ENCODE measurements at regions not wholly inside any gene's neighbourhood (a gene's known extent, or its start where the extent isn't known, plus 50 kb on each side); places are given as distances from the start of the nearest gene placed in this dataset.
A peak's percentile ranks its signal among the peaks of the same experiment; 100 is the strongest.

DNA sequence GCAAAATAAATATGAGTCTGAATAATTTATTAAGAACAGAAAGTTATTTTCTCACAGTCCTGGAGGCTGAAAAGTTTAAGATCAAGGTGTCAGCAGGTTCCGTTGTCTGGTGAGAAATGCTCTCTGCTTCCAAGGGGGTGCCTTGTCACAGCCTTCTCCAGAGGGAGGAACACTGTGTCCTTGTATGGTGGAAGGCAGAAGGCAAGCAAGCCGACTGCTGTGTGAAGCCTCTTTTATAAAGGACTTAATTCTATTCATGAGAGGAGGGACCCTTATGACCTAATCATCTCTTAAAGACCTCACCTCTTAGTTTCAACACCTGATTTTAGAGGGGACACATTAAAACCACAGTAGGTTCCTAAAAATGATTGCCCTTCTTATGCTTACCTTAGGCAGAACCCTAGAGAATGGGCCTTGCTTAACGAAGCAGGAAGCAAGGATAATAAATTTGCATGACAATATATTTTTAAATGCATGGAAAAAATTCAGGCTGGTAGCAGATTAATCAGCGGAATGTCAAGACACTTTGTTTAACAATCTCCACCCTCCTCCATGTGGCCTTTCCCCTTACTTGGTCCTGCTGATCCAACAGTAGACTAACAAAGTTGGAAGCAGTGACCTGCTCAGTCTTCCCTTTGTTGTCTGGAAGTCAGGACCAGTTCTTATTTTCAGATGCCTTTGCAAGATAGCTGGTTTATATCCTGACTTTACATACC lies 154.9 kb downstream of the DYRK2 start:
- FAIRE-seq (peak; percentile 18), ATAC-seq (no peak), DNase-seq (ENCODE audit: low read depth in 1 of 2, low spot score in 1 of 2) (no peak)
- no peak overlapping the region for H3K4me2 ChIP-seq
- H3K4me3 ChIP-seq, result no peak overlapping the region
- H3K27ac ChIP-seq, result no peak overlapping the region
- TF ChIP-seq, protein P1, sequence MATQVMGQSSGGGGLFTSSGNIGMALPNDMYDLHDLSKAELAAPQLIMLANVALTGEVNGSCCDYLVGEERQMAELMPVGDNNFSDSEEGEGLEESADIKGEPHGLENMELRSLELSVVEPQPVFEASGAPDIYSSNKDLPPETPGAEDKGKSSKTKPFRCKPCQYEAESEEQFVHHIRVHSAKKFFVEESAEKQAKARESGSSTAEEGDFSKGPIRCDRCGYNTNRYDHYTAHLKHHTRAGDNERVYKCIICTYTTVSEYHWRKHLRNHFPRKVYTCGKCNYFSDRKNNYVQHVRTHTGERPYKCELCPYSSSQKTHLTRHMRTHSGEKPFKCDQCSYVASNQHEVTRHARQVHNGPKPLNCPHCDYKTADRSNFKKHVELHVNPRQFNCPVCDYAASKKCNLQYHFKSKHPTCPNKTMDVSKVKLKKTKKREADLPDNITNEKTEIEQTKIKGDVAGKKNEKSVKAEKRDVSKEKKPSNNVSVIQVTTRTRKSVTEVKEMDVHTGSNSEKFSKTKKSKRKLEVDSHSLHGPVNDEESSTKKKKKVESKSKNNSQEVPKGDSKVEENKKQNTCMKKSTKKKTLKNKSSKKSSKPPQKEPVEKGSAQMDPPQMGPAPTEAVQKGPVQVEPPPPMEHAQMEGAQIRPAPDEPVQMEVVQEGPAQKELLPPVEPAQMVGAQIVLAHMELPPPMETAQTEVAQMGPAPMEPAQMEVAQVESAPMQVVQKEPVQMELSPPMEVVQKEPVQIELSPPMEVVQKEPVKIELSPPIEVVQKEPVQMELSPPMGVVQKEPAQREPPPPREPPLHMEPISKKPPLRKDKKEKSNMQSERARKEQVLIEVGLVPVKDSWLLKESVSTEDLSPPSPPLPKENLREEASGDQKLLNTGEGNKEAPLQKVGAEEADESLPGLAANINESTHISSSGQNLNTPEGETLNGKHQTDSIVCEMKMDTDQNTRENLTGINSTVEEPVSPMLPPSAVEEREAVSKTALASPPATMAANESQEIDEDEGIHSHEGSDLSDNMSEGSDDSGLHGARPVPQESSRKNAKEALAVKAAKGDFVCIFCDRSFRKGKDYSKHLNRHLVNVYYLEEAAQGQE (IDR thresholded peaks at IDR 0.05), result no peak
- TF ChIP-seq ZC3H11A (IDR thresholded peaks at IDR 0.05) (no peak), SMC3 (IDR thresholded peaks at IDR 0.05) (no peak), RNF2 (IDR thresholded peaks at IDR 0.05; ENCODE audit: borderline replicate concordance, low read depth) (no peak), POLR2A (IDR thresholded peaks at IDR 0.05; ENCODE audit: low read length) (no peak), JUNB (IDR thresholded peaks at IDR 0.05) (no peak), ZSCAN20 (CRISPR knock-in tag; IDR thresholded peaks at IDR 0.05) (no peak), RCOR1 (IDR thresholded peaks at IDR 0.05; ENCODE audit: low read depth, low read length) (no peak), CHD4 (IDR thresholded peaks at IDR 0.05; ENCODE audit: borderline replicate concordance) (no peak), KDM5A (IDR thresholded peaks at IDR 0.05) (no peak), CBX8 (IDR thresholded peaks at IDR 0.05) (no peak)
- TF ChIP-seq, protein P2, sequence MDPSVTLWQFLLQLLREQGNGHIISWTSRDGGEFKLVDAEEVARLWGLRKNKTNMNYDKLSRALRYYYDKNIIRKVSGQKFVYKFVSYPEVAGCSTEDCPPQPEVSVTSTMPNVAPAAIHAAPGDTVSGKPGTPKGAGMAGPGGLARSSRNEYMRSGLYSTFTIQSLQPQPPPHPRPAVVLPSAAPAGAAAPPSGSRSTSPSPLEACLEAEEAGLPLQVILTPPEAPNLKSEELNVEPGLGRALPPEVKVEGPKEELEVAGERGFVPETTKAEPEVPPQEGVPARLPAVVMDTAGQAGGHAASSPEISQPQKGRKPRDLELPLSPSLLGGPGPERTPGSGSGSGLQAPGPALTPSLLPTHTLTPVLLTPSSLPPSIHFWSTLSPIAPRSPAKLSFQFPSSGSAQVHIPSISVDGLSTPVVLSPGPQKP (IDR thresholded peaks at IDR 0.05; ENCODE audit: low read depth, low read length), result no peak
- TF ChIP-seq, protein P3, sequence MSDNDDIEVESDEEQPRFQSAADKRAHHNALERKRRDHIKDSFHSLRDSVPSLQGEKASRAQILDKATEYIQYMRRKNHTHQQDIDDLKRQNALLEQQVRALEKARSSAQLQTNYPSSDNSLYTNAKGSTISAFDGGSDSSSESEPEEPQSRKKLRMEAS (IDR thresholded peaks at IDR 0.05), result no peak
- H3K9me3 ChIP-seq, result no peaks in the 10 kb centered on the region
- POLR2A ChIA-PET, result no interaction called here
- CTCF ChIA-PET, result no interaction called here
- WGBS (ENCODE audit: missing lambda C conversion rate), result 48% methylated on average over 4 of the region's 4 CpGs
- 0 out of 3 replicates have a peak, but pooled peaks cover 3% of the 10 kb centered on the region for H3K4me1 ChIP-seq

DNA sequence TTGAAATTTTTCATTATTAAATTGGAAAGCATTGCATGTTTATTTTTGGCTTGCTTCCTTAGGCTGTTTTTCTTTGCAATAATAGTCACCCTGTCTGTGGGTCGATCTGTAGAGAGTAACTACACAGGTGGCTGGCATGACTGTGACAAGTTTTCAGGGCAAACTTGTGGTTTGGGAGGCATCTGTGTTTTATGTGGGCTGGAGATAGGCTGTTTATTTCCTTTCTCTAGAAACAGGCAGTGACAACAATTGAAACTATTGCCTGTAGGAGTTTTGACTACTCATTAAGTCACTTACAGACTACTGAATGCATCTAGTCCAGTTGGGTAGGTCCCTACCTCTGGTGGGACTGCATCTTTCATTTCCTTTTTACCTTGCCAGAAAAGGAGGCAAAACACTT lies 155.6 kb downstream of the DYRK2 start:
- no peak for ATAC-seq
- Histone ChIP-seq H3K4me1 (0 out of 3 replicates have a peak, but pooled peaks cover 3% of the 10 kb centered on the region), H3K9me3 (no peaks in the 10 kb centered on the region), H3K4me2 (no peak overlapping the region), H3K27ac (no peak overlapping the region), H3K4me3 (no peak overlapping the region)
- ChIA-PET POLR2A (no interaction called here), CTCF (no interaction called here)
- no peak for DNase-seq (ENCODE audit: low read depth in 1 of 2, low spot score in 1 of 2)
- TF ChIP-seq CBX2 (IDR thresholded peaks at IDR 0.05; ENCODE audit: borderline replicate concordance, low read depth) (no peak), NPAS2 (CRISPR knock-in tag; IDR thresholded peaks at IDR 0.05; ENCODE audit: borderline replicate concordance) (no peak), RAD21 (conservative IDR thresholded peaks at IDR 0.05 in 1 of 2, IDR thresholded peaks at IDR 0.05 in 1 of 2) (no peak), HEYL (CRISPR knock-in tag; IDR thresholded peaks at IDR 0.05) (no peak), POLR2A (IDR thresholded peaks at IDR 0.05; ENCODE audit: low read length) (no peak), RFX5 (IDR thresholded peaks at IDR 0.05) (no peak), ZFP36 (IDR thresholded peaks at IDR 0.05; ENCODE audit: borderline replicate concordance, partially characterized antibody) (no peak), EHMT2 (IDR thresholded peaks at IDR 0.05; ENCODE audit: low read depth) (no peak)
- TF ChIP-seq, protein P1 (IDR thresholded peaks at IDR 0.05), result no peak
- TF ChIP-seq, protein P4, sequence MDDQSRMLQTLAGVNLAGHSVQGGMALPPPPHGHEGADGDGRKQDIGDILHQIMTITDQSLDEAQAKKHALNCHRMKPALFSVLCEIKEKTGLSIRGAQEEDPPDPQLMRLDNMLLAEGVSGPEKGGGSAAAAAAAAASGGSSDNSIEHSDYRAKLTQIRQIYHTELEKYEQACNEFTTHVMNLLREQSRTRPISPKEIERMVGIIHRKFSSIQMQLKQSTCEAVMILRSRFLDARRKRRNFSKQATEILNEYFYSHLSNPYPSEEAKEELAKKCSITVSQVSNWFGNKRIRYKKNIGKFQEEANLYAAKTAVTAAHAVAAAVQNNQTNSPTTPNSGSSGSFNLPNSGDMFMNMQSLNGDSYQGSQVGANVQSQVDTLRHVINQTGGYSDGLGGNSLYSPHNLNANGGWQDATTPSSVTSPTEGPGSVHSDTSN (IDR thresholded peaks at IDR 0.05), result no peak
- TF ChIP-seq, protein P5, sequence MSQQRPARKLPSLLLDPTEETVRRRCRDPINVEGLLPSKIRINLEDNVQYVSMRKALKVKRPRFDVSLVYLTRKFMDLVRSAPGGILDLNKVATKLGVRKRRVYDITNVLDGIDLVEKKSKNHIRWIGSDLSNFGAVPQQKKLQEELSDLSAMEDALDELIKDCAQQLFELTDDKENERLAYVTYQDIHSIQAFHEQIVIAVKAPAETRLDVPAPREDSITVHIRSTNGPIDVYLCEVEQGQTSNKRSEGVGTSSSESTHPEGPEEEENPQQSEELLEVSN (IDR thresholded peaks at IDR 0.05; ENCODE audit: borderline replicate concordance, low read depth), result no peak
- TF ChIP-seq, protein P6, sequence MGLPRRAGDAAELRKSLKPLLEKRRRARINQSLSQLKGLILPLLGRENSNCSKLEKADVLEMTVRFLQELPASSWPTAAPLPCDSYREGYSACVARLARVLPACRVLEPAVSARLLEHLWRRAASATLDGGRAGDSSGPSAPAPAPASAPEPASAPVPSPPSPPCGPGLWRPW (IDR thresholded peaks at IDR 0.05), result no peak
- FAIRE-seq, result no peak
- 7% methylated on average over 1 of the region's 1 CpG for WGBS (ENCODE audit: missing lambda C conversion rate)

Data from A549 (cell line).